Skin epidermis (tissue), 12 donors: ENCODE measurements at regions not wholly inside any gene's neighbourhood (a gene's known extent, or its start where the extent isn't known, plus 50 kb on each side); places are given as distances from the start of the nearest gene placed in this dataset.
"Not testable (repeated sequence)": the region's sequence is repeated elsewhere in the genome, so short reads cannot be mapped to it uniquely, and the experiment has no call there.

Source experiments
- H3K27ac ChIP-seq, 21 experiments: fragments of 200-600 bp; sonication (generic) in 11 of 21; one replicate each; pipeline ENCODE4 v1.5.0; 2020; ENCODE audit warnings: mild to moderate bottlenecking in 3 of 21, inconsistent platforms in 2 of 21, moderate library complexity in 2 of 21
- H3K4me3 ChIP-seq, 7 experiments: fragments of 200-600 bp; sonication (generic) in 2 of 7; one replicate each; pipeline ENCODE4 v1.5.0; 2020; ENCODE audit warnings: inconsistent platforms in 2 of 7, mild to moderate bottlenecking in 2 of 7, moderate library complexity in 1 of 7

- Histone ChIP-seq H3K4me3 (no peak overlapping the region), H3K27ac (peak overlapping the region in 5 of 21 experiments; percentile 12 to 51 (median 30))
Observed at GRCh38 chr2:47297767-47298425, 71.2 kb upstream of the EPCAM start.

DNA sequence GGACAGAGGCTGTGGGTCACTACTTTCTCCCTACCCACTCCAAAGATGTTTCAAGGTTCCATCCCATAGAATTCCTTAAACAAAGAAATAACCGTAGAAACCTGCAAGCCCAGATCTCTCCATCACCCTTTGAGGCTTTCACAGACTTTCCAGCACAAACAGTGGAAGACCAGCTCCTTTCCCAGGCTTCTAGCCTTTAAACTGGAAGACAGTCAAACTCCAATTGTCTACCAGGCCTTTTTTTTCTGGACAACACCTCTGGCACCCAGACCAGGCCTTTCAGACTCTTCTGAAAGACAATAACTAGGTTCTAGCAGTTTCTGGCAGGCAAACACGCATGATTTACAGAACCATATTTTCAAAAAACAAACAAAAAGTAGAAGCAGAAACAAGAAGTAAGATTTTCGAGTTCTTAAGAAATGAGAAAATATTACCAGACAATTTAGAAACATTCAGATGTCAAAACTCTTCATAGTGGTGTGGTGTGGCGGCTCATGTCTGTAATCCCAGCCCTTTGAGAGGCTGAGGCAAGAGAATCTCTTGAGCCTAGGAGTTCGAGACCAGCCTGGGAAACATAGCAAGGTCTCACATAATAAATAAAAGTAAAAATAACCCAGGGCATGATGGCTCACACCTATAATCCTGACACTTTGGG is 73.0 kb upstream of the EPCAM start:
- Histone ChIP-seq H3K27ac (peak overlapping the region in 8 of 21 experiments; percentile 11 to 45 (median 30)), H3K4me3 (no peak overlapping the region)

- Histone ChIP-seq H3K27ac (peak overlapping the region in 9 of 21 experiments; percentile 11 to 45 (median 29)), H3K4me3 (no peak overlapping the region)
Observed at GRCh38 chr2:47295131-47295980, 73.8 kb upstream of the EPCAM start.

DNA sequence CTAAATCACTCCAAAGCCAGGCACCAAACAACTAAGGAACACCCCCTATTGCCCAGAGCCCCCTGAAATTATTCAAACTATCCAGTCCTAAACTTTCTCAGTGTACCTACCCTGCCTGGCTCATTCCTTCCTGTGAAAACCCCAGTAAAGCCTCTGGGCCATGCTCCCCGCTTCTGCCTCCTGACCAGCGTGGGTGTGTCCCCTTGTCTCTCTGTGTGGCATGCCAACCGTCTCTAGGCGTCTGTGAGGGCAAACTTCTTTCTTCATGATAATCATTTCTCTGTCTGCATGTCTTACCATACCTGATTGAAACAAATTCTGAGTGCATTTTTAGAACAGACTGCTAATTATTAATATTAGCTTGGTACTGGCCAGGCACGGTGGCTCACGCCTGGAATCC is 75.1 kb upstream of the EPCAM start:
- H3K27ac ChIP-seq, result peak overlapping the region in 4 of 21 experiments; percentile 4 to 30 (median 24)
- no peak overlapping the region for H3K4me3 ChIP-seq

DNA sequence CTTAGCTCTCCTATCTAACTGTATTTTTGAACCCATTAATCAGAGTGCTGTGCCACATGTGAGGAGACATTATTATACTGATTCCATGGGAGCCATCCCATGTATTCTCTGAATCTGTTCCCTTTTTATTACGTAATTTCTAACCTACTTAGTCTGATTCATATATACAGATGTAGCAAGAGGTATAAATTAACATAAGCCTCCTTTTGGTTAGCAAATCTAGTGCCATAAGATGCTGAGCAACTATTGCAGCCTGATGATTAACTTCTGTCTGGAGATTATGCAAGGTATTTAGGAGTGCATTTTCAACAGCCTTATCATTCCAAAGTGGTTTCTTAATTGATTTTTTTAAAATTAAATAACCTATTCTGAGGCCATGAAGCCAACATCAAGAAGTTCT is 80.2 kb upstream of the EPCAM start:
- no peak overlapping the region for H3K4me3 ChIP-seq
- H3K27ac ChIP-seq, result peak overlapping the region in 2 of 21 experiments; percentile 32 to 48

DNA sequence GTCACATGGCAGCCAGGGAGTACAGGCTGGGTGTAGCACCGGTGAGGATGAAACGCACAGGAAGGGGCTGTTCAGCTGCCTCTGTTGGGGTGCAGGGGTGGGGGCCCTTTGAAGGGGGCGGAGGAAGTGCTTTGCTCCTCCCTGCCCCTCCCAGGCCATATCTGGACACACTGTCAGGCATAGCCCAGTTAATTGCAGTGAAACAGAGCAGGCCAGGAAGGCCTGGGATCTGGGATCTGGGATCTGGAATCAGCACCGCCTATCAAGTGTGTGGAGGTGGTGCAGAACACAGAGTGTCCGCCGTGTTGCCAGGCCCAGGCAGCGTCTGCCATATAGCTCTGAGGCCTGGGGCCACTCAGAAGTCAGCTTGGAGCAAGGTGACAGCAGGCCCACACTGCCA is 85.5 kb upstream of the EPCAM start:
- no peak overlapping the region for H3K27ac ChIP-seq

DNA sequence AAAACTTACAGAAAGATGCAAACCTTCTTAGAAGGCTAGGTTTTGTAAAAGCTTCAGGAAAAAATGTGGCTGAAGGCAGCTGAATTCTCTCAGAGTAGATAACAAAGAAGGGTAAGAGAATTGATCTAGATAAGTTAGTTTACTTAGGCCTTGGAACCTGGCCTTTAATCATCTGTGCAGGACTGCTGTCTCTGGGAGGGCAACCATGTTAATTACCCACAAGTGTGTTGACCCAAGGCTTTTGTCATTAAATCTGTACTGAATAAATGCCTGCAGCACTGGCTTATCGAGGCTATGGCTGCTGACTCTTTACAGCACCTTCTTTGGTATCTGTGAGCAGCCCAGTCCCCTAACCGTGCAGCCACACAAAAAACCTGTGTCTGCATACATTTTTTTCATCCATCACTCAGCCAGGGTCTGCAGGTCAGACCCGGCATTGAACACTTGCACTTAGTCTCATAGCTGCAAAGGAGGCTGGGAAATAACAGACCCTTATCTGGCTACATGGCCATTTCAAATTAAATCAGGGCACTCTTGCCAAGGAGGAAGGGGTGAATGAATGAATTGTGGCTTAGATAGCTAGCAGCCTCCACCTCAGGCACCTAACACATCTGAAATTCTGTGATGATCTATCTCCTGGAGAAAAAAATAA is 86.4 kb upstream of the EPCAM start:
- Histone ChIP-seq H3K4me3 (no peak overlapping the region), H3K27ac (no peak overlapping the region)

More for the DNA sequence above, 85.5 kb upstream of the EPCAM start:
- no peak overlapping the region for H3K4me3 ChIP-seq

GRCh38 chr2:47279525-47279924 is 89.6 kb upstream of the EPCAM start:
- H3K4me3 ChIP-seq, H3K27ac ChIP-seq: not testable (repeated sequence)

- Histone ChIP-seq H3K4me3 (no peak overlapping the region), H3K27ac (no peak overlapping the region)
Observed at GRCh38 chr2:47277987-47278386, 91.1 kb upstream of the EPCAM start.

GRCh38 chr2:47277187-47277586 is 91.9 kb upstream of the EPCAM start:
- no peak overlapping the region for H3K27ac ChIP-seq
- no peak overlapping the region for H3K4me3 ChIP-seq

DNA sequence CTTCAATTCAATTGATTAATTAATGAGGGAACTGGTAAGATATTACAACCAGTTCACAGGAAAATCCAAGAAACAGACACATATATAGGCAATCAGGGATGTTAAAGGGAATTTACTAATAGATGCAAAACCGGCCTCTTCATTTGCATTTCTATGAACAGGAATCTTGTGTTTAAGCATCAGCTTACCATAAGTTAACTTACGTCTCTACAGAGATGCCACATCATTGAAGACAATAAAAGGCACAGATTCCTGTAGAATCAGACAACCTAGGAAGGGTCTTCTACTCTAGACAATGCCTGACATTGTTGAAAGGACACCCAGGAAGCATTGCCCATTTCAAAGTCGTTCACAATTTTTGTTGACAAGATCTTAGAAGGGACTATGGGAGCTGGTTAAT is 93.0 kb upstream of the EPCAM start:
- no peak overlapping the region for H3K4me3 ChIP-seq
- H3K27ac ChIP-seq, result no peak overlapping the region

DNA sequence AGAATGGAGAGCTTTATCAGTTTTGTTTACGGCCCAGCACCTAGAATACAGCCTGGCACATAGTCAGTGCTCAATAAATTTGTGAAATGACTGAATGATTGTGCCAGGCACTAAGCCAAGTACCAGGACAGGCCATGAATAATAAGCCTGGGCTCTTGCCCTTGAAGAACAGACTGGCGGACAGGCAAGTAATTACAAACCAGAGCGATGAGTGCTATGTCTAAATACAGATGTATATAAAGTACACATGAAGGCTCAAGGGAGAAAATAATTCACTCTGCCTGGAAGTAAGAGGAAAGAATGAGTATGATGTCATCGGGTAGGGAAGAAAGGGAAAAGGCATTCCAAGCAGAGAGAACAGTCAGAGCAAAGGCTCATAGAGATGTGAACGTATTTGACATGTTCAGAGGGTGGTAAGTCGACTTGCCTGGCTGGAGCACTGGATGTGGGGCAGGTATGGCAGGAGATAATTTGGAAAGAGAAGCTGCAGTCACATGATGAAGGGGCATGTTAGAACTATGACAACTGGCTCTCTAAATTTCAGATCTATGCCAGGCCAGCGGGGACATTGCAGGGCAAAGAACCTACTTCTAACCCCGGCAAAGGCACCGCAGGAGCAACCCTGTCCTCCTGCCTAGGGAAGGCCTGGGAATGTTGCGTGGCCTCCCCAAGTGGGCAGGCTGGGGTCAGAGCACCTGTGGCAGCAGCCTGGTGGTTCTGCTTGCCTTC is 94.9 kb upstream of the EPCAM start:
- no peak overlapping the region for H3K4me3 ChIP-seq
- peak overlapping the region in 7 of 21 experiments; percentile 32 to 74 (median 52) for H3K27ac ChIP-seq

- H3K27ac ChIP-seq, result peak overlapping the region in 7 of 21 experiments; percentile 1 to 63 (median 46)
- H3K4me3 ChIP-seq, result peak overlapping the region in 2 of 7 experiments; percentile 33 to 36
Observed at GRCh38 chr2:47272905-47273758, 96.0 kb upstream of the EPCAM start.

DNA sequence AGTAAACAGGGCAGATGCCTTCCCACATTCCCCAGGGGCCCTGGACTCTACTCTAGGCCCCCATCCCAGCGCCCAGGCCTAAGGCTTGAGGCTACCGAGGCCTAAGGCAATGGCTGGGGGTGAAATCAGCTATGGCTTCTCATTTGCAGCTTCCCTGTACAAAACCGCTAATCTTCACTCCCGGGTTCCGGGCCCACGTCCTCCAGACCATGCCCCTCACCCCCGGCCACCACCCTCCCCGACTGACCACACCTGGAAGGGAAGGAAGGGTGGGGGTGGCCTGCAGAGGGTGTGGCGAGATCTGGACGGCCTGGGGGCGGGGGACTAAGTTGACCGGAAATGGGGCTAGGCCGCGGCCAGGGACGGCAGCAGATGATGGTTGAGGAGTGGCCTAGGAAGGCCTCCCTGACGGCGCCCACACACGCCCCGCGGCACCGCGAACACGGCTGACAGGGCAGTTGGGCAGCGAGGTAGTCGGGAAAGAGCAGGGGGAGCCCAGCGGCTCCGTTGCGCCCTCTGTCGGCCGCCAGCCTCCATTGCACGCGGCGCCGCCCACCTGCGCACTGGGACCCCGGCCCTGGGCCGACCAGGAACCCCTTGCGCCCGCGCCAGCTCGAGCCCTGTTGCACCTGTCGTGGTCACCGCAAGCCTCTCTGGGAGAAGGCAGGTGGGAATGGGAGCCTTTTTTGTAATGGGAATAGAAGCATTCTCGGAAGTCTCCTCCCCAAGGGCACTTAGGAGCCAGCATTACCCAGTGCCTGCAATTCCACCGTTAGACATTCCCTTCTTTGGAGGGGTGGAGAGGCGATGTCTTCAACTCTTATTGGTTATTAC is 95.9 kb upstream of the CALM2 start:
- peak overlapping the region in 14 of 21 experiments; percentile 1 to 75 (median 48) for H3K27ac ChIP-seq
- H3K4me3 ChIP-seq, result peak overlapping the region in 5 of 7 experiments; percentile 24 to 36 (median 29)

GRCh38 chr2:47271054-47272000 is 95.0 kb upstream of the CALM2 start:
- no peak overlapping the region for H3K4me3 ChIP-seq
- H3K27ac ChIP-seq, result peak overlapping the region in 11 of 21 experiments; percentile 22 to 75 (median 50)

- Histone ChIP-seq H3K4me3 (no peak overlapping the region), H3K27ac (peak overlapping the region in 6 of 21 experiments; percentile 16 to 63 (median 32))
Observed at GRCh38 chr2:47270421-47270820, 94.1 kb upstream of the CALM2 start.
